ENCODE measurements at regions not wholly inside any gene's neighbourhood (a gene's known extent, or its start where the extent isn't known, plus 50 kb on each side); places are given as distances from the start of the nearest gene placed in this dataset.

GRCh38 chr5:62681117-62681850 lies 102.7 kb downstream of the LRRC70 start:
- DNase-seq (ENCODE audit: low spot score) = no peak

DNA sequence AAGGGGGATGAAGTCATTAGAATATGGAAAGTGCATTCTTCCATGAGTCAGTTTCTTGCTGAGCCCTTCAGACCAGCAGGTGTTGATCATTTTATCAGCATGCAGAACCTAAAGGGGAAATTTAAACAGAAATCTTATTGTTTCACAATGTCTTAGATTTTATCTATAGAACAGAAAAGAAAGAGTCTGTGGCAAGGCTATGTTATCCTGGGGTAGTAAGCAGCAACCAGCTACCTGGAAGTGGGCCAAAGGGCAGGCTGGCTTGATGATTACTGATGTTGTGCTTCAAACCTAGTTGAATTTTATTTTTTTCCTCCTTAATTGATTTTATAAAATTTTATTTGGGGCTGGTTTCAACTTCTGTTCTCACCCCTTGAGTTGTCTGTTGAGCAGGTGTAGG lies 101.5 kb downstream of the LRRC70 start:
- DNase-seq (ENCODE audit: low spot score) = no peak
